ENCODE measurements at regions not wholly inside any gene's neighbourhood (a gene's known extent, or its start where the extent isn't known, plus 50 kb on each side); places are given as distances from the start of the nearest gene placed in this dataset.

- H3K27ac Mint-ChIP-seq (ENCODE audit: low read depth, unreplicated experiment) = no peak overlapping the region
- H3K27me3 Mint-ChIP-seq (ENCODE audit: insufficient read depth, unreplicated experiment) = no peaks in the 10 kb centered on the region
- DNase-seq (ENCODE audit: unreplicated experiment) = no peak
- H3K4me3 Mint-ChIP-seq (ENCODE audit: unreplicated experiment) = no peak overlapping the region
- H3K9me3 Mint-ChIP-seq (ENCODE audit: unreplicated experiment) = no peaks in the 10 kb centered on the region
- intact Hi-C loops (cut with micrococcal nuclease) = no loop called here
- ChIA-PET CTCF (interaction anchor here (0.6 kb wide), 1 partner anchor 185 kb away, joined by 3 read pairs; no protein-coding TSS in a partner anchor), POLR2A (interaction anchor here (0.6 kb wide), 1 partner anchor 1474 kb away, joined by 3 read pairs; no protein-coding TSS in a partner anchor)
- H3K36me3 Mint-ChIP-seq (ENCODE audit: insufficient read depth, unreplicated experiment) = no peaks in the 10 kb centered on the region
- H3K4me1 Mint-ChIP-seq (ENCODE audit: insufficient read depth, unreplicated experiment) = peaks cover 13% of the 10 kb centered on the region
- TF ChIP-seq, protein P1, sequence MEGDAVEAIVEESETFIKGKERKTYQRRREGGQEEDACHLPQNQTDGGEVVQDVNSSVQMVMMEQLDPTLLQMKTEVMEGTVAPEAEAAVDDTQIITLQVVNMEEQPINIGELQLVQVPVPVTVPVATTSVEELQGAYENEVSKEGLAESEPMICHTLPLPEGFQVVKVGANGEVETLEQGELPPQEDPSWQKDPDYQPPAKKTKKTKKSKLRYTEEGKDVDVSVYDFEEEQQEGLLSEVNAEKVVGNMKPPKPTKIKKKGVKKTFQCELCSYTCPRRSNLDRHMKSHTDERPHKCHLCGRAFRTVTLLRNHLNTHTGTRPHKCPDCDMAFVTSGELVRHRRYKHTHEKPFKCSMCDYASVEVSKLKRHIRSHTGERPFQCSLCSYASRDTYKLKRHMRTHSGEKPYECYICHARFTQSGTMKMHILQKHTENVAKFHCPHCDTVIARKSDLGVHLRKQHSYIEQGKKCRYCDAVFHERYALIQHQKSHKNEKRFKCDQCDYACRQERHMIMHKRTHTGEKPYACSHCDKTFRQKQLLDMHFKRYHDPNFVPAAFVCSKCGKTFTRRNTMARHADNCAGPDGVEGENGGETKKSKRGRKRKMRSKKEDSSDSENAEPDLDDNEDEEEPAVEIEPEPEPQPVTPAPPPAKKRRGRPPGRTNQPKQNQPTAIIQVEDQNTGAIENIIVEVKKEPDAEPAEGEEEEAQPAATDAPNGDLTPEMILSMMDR (IDR thresholded peaks at IDR 0.05; ENCODE audit: unreplicated experiment) = no peak
- no TSS peak for BruUV-seq (replicated peaks)
Observed at GRCh38 chr4:41466249-41466648, 71.7 kb upstream of the LIMCH1 start.

- BruUV-seq (replicated peaks) = no TSS peak
- H3K4me3 Mint-ChIP-seq (ENCODE audit: unreplicated experiment) = no peak overlapping the region
- TF ChIP-seq, protein P1 (IDR thresholded peaks at IDR 0.05; ENCODE audit: unreplicated experiment) = no peak
- H3K4me1 Mint-ChIP-seq (ENCODE audit: insufficient read depth, unreplicated experiment) = peaks cover 24% of the 10 kb centered on the region
- ChIA-PET CTCF (no interaction called here), POLR2A (interaction anchor here (0.7 kb wide), 1 partner anchor 38 kb away, joined by 3 read pairs; no protein-coding TSS in a partner anchor)
- no peaks in the 10 kb centered on the region for H3K36me3 Mint-ChIP-seq (ENCODE audit: insufficient read depth, unreplicated experiment)
- intact Hi-C loops (cut with micrococcal nuclease) = no loop called here
- no peaks in the 10 kb centered on the region for H3K27me3 Mint-ChIP-seq (ENCODE audit: insufficient read depth, unreplicated experiment)
- no peaks in the 10 kb centered on the region for H3K9me3 Mint-ChIP-seq (ENCODE audit: unreplicated experiment)
- H3K27ac Mint-ChIP-seq (ENCODE audit: low read depth, unreplicated experiment) = no peak overlapping the region
- DNase-seq (ENCODE audit: unreplicated experiment) = no peak
Observed at GRCh38 chr4:41468122-41468521, 69.8 kb upstream of the LIMCH1 start.

DNA sequence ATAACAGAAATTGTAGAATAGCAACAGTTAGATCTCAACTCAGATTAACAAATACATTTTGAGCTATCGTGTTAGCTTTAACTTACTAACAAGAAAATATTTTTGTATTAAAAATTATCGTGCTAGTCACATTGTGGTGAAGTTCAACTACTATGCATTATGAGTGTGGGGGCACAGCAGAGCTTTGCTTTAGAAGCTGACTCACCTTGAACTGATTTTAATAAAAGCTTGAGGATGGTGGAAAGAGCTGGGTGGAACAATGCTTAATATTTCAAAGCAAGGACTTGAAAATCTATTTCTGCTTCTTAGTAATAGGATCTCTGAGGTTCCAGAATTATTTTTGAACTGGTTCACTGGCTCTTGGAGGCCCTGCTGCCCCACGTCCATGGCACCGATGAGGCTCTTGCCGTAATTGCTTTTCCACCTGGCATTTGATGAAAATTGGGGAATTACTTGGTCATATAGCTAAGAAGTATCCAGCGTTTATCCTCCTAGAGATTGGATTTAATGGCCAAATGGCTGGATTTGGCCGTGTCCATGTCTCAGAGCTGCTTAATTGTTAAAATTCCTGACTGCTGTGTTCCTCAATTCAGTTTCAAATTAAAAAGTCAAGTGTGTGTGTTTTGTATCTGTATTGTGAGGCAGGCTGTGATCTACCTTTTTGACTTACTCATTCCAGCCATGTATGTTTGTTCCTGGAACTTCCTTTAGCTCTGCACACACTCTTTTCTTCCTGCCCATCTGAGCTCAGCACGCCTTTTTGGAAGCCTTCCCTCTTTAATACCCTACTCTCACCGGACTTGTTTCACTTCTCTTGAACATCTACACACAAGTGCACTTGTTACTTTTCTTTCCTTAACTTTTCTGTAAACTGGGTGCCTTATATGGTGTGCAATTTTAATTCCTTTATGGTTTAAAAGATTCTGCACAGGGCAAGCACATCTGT, 66.6 kb upstream of the LIMCH1 start:
- no peak for DNase-seq (ENCODE audit: unreplicated experiment)
- TF ChIP-seq, protein P1 (IDR thresholded peaks at IDR 0.05; ENCODE audit: unreplicated experiment) = no peak
- Mint-ChIP-seq H3K4me3 (ENCODE audit: unreplicated experiment) (no peak overlapping the region), H3K4me1 (ENCODE audit: insufficient read depth, unreplicated experiment) (peaks cover 30% of the 10 kb centered on the region), H3K36me3 (ENCODE audit: insufficient read depth, unreplicated experiment) (no peaks in the 10 kb centered on the region), H3K27me3 (ENCODE audit: insufficient read depth, unreplicated experiment) (no peaks in the 10 kb centered on the region), H3K27ac (ENCODE audit: low read depth, unreplicated experiment) (peak overlapping the region; percentile 17), H3K9me3 (ENCODE audit: unreplicated experiment) (no peaks in the 10 kb centered on the region)
- POLR2A ChIA-PET = interaction anchor here (0.5 to 1.4 kb wide), 4 partner anchors 9 to 396 kb away, joined by 3 to 4 read pairs (median 4); no protein-coding TSS in a partner anchor
- intact Hi-C loops (cut with micrococcal nuclease) = no loop called here
- no TSS peak for BruUV-seq (replicated peaks)
- CTCF ChIA-PET = interaction anchor here (0.8 kb wide), 1 partner anchor 190 kb away, joined by 4 read pairs; no protein-coding TSS in a partner anchor

GRCh38 chr4:41472081-41472480, 65.9 kb upstream of the LIMCH1 start:
- H3K4me3 Mint-ChIP-seq (ENCODE audit: unreplicated experiment) = no peak overlapping the region
- DNase-seq (ENCODE audit: unreplicated experiment) = no peak
- H3K36me3 Mint-ChIP-seq (ENCODE audit: insufficient read depth, unreplicated experiment) = no peaks in the 10 kb centered on the region
- ChIA-PET POLR2A (interaction anchor here (0.9 to 1.4 kb wide), 2 partner anchors 8 to 110 kb away, joined by 3 to 4 read pairs; no protein-coding TSS in a partner anchor), CTCF (no interaction called here)
- BruUV-seq (replicated peaks) = no TSS peak
- peak overlapping the region; percentile 17 for H3K27ac Mint-ChIP-seq (ENCODE audit: low read depth, unreplicated experiment)
- TF ChIP-seq, protein P1 (IDR thresholded peaks at IDR 0.05; ENCODE audit: unreplicated experiment) = no peak
- H3K4me1 Mint-ChIP-seq (ENCODE audit: insufficient read depth, unreplicated experiment) = peaks cover 30% of the 10 kb centered on the region
- no peaks in the 10 kb centered on the region for H3K9me3 Mint-ChIP-seq (ENCODE audit: unreplicated experiment)
- no peaks in the 10 kb centered on the region for H3K27me3 Mint-ChIP-seq (ENCODE audit: insufficient read depth, unreplicated experiment)
- intact Hi-C loops (cut with micrococcal nuclease) = no loop called here

Data from MCF 10A (cell line).